K562 (cell line): ENCODE measurements at regions not wholly inside any gene's neighbourhood (a gene's known extent, or its start where the extent isn't known, plus 50 kb on each side); places are given as distances from the start of the nearest gene placed in this dataset.

Experiments used
- CBFA2T3 ChIP-seq: fragments of 450-650 bp; IDR thresholded peaks from 2 replicates; pipeline ENCODE4 v1.6.1; 2017
- FOXA3 ChIP-seq, 2 experiments: fragments of 450-650 bp in 1 of 2; sonication (generic) in 1 of 2; formaldehyde crosslinking; IDR thresholded peaks in 1 of 2; conservative IDR thresholded peaks in 1 of 2; 2 replicates each; pipeline versions ENCODE4 v1.4.0 to v1.8.0; 2020 to 2022; ENCODE audit warnings: mild to moderate bottlenecking in 2 of 2, missing genetic modification reagents in 1 of 2
- FOXJ3 ChIP-seq: sonication (generic); formaldehyde crosslinking; IDR thresholded peaks from 2 replicates; pipeline ENCODE4 v1.4.0; 2020; ENCODE audit warnings: mild to moderate bottlenecking, missing genetic modification reagents
- HDAC1 ChIP-seq, 2 experiments: fragments of 450-650 bp; IDR thresholded peaks; 2 replicates each; pipeline ENCODE4 v1.6.1; 2016 to 2017; ENCODE audit warnings: inconsistent platforms in 1 of 2, mild to moderate bottlenecking in 1 of 2, moderate library complexity in 1 of 2
- MYC ChIP-seq, 2 experiments: fragments of 250-450 bp in 1 of 2; sonication (Bioruptor Pico) in 1 of 2; IDR thresholded peaks; 2 replicates each; pipeline versions ENCODE4 v1.5.1 to v1.6.1; 2012 to 2021; ENCODE audit warnings: low read depth in 2 of 2, borderline replicate concordance in 1 of 2, improper control_type of control experiment in 1 of 2, low read length in 1 of 2, mild to moderate bottlenecking in 1 of 2, moderate library complexity in 1 of 2
- POLR3G ChIP-seq: IDR thresholded peaks from 2 replicates; pipeline ENCODE4 v1.6.1; 2011; ENCODE audit not compliant: insufficient read length, insufficient replicate concordance; ENCODE audit errors: extremely low read depth
- RAD21 ChIP-seq, 2 experiments: fragments of 250-450 bp in 1 of 2; fragments of 450-650 bp in 1 of 2; sonication (Bioruptor Pico) in 1 of 2; formaldehyde crosslinking in 1 of 2; IDR thresholded peaks in 1 of 2; conservative IDR thresholded peaks in 1 of 2; 2 replicates each; pipeline versions ENCODE4 v1.4.0 to v1.8.0; 2020 to 2022; ENCODE audit warnings: mild to moderate bottlenecking in 2 of 2, moderate library complexity in 1 of 2
- RBM15 ChIP-seq: fragments of 200-400 bp; formaldehyde crosslinking; IDR thresholded peaks from 2 replicates; pipeline ENCODE4 v1.6.1; 2018; ENCODE audit warnings: mild to moderate bottlenecking, low read length, moderate library complexity; ENCODE audit not compliant: insufficient read depth
- REST ChIP-seq, 2 experiments: fragments of 450-650 bp; formaldehyde crosslinking in 1 of 2; IDR thresholded peaks; 2 replicates each; pipeline versions ENCODE4 v1.4.0 to v1.6.1; 2014 to 2020; ENCODE audit warnings: mild to moderate bottlenecking in 2 of 2, borderline replicate concordance in 1 of 2, low read depth in 1 of 2
- RFX1 ChIP-seq: fragments of 450-650 bp; IDR thresholded peaks from 2 replicates; pipeline ENCODE4 v1.6.1; 2016; ENCODE audit warnings: mild to moderate bottlenecking, moderate library complexity
- RHOXF2B ChIP-seq: fragments of 250-450 bp; sonication (Bioruptor Pico); conservative IDR thresholded peaks from 2 replicates; pipeline ENCODE4 v1.5.1; 2021
- SAFB ChIP-seq: fragments of 200-400 bp; formaldehyde crosslinking; IDR thresholded peaks from 2 replicates; pipeline ENCODE4 v1.6.1; 2017; ENCODE audit warnings: low read depth, low read length, borderline replicate concordance
- SIX5 ChIP-seq, 2 experiments: IDR thresholded peaks; 2 replicates each; pipeline ENCODE4 v1.6.1; 2011; ENCODE audit warnings: low read length in 2 of 2, borderline replicate concordance in 1 of 2, low read depth in 1 of 2, mild to moderate bottlenecking in 1 of 2, moderate library complexity in 1 of 2; ENCODE audit not compliant: insufficient read depth in 1 of 2
- SREBF1 ChIP-seq: fragments of 150-350 bp; IDR thresholded peaks from 2 replicates; pipeline ENCODE4 v1.6.1; 2014; ENCODE audit warnings: antibody characterized with exemption, low read depth, low read length, borderline replicate concordance
- TCF3 ChIP-seq: sonication (generic); formaldehyde crosslinking; IDR thresholded peaks from 2 replicates; pipeline ENCODE4 v1.4.0; 2020; ENCODE audit warnings: mild to moderate bottlenecking, missing genetic modification reagents
- ZNF311 ChIP-seq: fragments of 250-450 bp; sonication (Bioruptor Pico); IDR thresholded peaks from 2 replicates; pipeline ENCODE4 v1.4.0; 2020; ENCODE audit warnings: mild to moderate bottlenecking, moderate library complexity
- ZNF408 ChIP-seq: fragments of 250-450 bp; sonication (Bioruptor Pico); IDR thresholded peaks from 2 replicates; pipeline ENCODE4 v1.4.0; 2020; ENCODE audit warnings: low read depth, mild to moderate bottlenecking, moderate library complexity

DNA sequence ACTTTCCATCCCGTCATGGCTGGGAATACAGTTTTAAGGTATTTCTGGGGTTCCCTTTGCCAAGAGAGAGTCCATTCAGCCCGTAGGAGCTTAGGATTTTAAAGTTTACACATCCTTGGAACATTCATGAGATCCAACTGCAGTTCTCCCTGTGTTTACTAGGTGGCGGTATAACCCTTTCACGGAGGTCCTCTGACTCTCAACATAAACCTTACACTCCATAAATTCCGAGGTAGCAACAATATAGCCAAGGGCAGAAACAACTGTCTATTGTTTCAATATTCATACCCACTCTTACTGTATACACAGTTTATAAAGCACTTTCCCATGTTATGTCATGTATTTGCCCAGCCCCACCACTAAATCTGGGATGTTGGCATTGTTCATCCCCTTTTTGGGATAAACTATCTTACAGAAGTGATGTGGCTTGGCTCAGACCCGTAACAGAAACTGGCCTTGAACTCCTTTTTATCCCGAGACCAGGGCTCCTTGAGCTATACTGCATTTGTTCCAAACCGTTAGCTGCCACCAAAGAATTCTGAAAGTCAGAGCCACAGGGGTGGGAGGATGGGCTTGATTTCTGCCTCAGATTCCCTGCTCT lies 69.2 kb upstream of the COL6A5 start (continued):
- TF ChIP-seq REST (IDR thresholded peaks at IDR 0.05; ENCODE audit: borderline replicate concordance) = peak; percentile 87
- no peak for TF ChIP-seq REST (CRISPR knock-in tag; IDR thresholded peaks at IDR 0.05; ENCODE audit: low read depth)
- TF ChIP-seq ZNF408 (CRISPR knock-in tag) = no peak
- no peak for TF ChIP-seq RFX1
- TF ChIP-seq TCF3 (CRISPR knock-in tag) = no peak
- TF ChIP-seq HDAC1 (IDR thresholded peaks at IDR 0.05) = no peak
- peak; percentile 92 to 94 for TF ChIP-seq RAD21 (CRISPR knock-in tag; conservative IDR thresholded peaks at IDR 0.05 in 1 of 2, IDR thresholded peaks at IDR 0.05 in 1 of 2)
- no peak for TF ChIP-seq RHOXF2B (CRISPR knock-in tag)
- TF ChIP-seq SIX5 (IDR thresholded peaks at IDR 0.05; ENCODE audit: borderline replicate concordance in 1 of 2, insufficient read depth in 1 of 2, low read depth in 1 of 2, low read length in 2 of 2) = no peak
- TF ChIP-seq RBM15 = no peak
- TF ChIP-seq CBFA2T3 = no peak
- TF ChIP-seq MYC (IDR thresholded peaks at IDR 0.05; ENCODE audit: low read depth, low read length) = 0 out of 2 replicates have a peak, but pooled peaks have one; percentile 15
- no peak for TF ChIP-seq MYC (CRISPR knock-in tag; IDR thresholded peaks at IDR 0.05; ENCODE audit: borderline replicate concordance, low read depth)
- no peak for TF ChIP-seq SAFB
- no peak for TF ChIP-seq FOXA3 (CRISPR knock-in tag; conservative IDR thresholded peaks at IDR 0.05 in 1 of 2, IDR thresholded peaks at IDR 0.05 in 1 of 2)
- no peak for TF ChIP-seq POLR3G
- no peak for TF ChIP-seq FOXJ3 (CRISPR knock-in tag)
- no peak for TF ChIP-seq ZNF311 (CRISPR knock-in tag)
- TF ChIP-seq SREBF1 = no peak
- TF ChIP-seq, all 486 proteins: peak for 12
